ENCODE measurements at regions not wholly inside any gene's neighbourhood (a gene's known extent, or its start where the extent isn't known, plus 50 kb on each side); places are given as distances from the start of the nearest gene placed in this dataset.

DNA sequence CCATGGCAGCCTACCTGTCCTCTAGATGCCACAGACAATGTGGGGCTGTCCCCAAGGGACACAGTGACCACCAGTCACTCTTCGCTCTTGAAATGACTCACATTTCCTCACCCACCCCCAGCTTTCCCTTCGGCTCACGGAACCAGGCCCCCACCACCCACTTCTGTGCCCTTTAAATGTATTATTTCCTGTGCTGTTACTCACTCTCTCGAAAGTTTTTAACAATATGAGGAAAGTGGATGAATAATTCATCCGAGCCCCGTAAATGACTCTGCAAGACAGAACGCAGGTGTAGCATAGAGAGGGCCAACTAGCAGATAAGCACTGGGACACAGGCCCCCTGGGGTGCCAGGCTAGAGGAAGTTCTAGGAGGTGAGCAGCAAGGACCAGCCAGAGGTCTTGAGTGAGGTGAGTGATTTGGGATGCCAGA is 179.5 kb upstream of the TBL1X start:
- Histone ChIP-seq H3K4me2 (replicated peaks; ENCODE audit: low read depth, low read length, poor library complexity, severe bottlenecking) (no peak overlapping the region), H3K79me2 (ENCODE audit: control insufficient read depth, insufficient read depth, low read length) (no peaks in the 10 kb centered on the region), H3K9me3 (ENCODE audit: control extremely low read depth in 1 of 3, control insufficient read depth in 2 of 3, insufficient read depth in 1 of 3, low read length in 2 of 3) (no peaks in the 10 kb centered on the region), H3K36me3 (replicated peaks in 1 of 2; ENCODE audit: control extremely low read depth in 1 of 2, control insufficient read depth in 1 of 2, extremely low read depth in 1 of 2, insufficient read depth in 2 of 2, low read length in 1 of 2) (no peaks in the 10 kb centered on the region), H2AFZ (ENCODE audit: insufficient read depth, low read depth, low read length, poor library complexity, severe bottlenecking) (no peak overlapping the region), H3K4me1 (ENCODE audit: control insufficient read depth in 2 of 2, insufficient read depth in 2 of 2, low read length in 2 of 2) (peaks cover 0 to 5% of the 10 kb centered on the region in 2 donors), H3K4me3 (ENCODE audit: control extremely low read depth in 1 of 5, extremely low read depth in 1 of 5, insufficient read depth in 1 of 5, low read depth in 2 of 5, low read length in 4 of 5) (no peak overlapping the region), H4K20me1 (ENCODE audit: control insufficient read depth, insufficient read depth, low read length, poor library complexity, severe bottlenecking) (no peaks in the 10 kb centered on the region), H3K9ac (ENCODE audit: low read length) (no peak overlapping the region), H3K27me3 (replicated peaks in 1 of 4; ENCODE audit: control extremely low read depth in 1 of 4, control insufficient read depth in 3 of 4, insufficient read depth in 4 of 4, low read length in 3 of 4) (peaks cover 0 to under 1% (median under 1%) of the 10 kb centered on the region in 4 experiments), H3K27ac (ENCODE audit: low read length in 2 of 2) (no peak overlapping the region)
- Mint-ChIP-seq H3K9me3 (ENCODE audit: insufficient read depth) (no peaks in the 10 kb centered on the region), H3K27me3 (no peaks in the 10 kb centered on the region), H3K4me1 (peaks cover 6% of the 10 kb centered on the region), H3K4me3 (no peak overlapping the region), H3K27ac (peak overlapping the region; percentile 41)
- TF ChIP-seq, protein P1, sequence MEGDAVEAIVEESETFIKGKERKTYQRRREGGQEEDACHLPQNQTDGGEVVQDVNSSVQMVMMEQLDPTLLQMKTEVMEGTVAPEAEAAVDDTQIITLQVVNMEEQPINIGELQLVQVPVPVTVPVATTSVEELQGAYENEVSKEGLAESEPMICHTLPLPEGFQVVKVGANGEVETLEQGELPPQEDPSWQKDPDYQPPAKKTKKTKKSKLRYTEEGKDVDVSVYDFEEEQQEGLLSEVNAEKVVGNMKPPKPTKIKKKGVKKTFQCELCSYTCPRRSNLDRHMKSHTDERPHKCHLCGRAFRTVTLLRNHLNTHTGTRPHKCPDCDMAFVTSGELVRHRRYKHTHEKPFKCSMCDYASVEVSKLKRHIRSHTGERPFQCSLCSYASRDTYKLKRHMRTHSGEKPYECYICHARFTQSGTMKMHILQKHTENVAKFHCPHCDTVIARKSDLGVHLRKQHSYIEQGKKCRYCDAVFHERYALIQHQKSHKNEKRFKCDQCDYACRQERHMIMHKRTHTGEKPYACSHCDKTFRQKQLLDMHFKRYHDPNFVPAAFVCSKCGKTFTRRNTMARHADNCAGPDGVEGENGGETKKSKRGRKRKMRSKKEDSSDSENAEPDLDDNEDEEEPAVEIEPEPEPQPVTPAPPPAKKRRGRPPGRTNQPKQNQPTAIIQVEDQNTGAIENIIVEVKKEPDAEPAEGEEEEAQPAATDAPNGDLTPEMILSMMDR (IDR thresholded peaks at IDR 0.05): no peak
- no peak for TF ChIP-seq EZH2 (IDR thresholded peaks at IDR 0.05; ENCODE audit: borderline replicate concordance, insufficient read depth, low read depth, low read length, poor library complexity, severe bottlenecking)
- ChIA-PET CTCF (no interaction called here), POLR2A (no interaction called here)
- ATAC-seq (ENCODE audit: low read depth): peak; percentile 33
- no CpG with 5 or more reads among the region's 7 CpGs for WGBS (ENCODE audit: insufficient coverage)
- intact Hi-C loops (cut with micrococcal nuclease): no loop called here
- no peak for DNase-seq

DNA sequence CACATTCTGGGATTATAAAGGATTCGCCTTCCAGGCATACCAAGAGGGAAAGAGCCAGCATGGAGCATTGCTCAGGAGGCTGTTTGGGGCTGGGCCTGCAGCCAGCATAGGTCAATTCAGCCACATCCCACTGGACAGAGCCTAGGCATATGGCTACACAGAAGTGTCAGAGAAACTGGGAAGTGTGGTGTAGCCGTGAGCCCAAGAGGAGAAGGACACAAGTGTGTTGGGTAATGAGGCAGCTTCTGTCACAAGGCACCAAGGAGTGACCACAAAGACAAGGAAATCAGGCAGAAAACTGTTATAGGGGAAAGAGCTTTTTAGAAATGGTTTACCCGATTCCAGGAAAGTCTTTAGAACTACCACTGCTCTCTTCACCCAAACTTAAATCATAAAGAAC is 178.6 kb upstream of the TBL1X start:
- H3K4me3 Mint-ChIP-seq: no peak overlapping the region
- WGBS (ENCODE audit: insufficient coverage): 83% methylated on average over 2 of the region's 3 CpGs
- Histone ChIP-seq H2AFZ (ENCODE audit: insufficient read depth, low read depth, low read length, poor library complexity, severe bottlenecking) (no peak overlapping the region), H3K9me3 (ENCODE audit: control extremely low read depth in 1 of 3, control insufficient read depth in 2 of 3, insufficient read depth in 1 of 3, low read length in 2 of 3) (no peaks in the 10 kb centered on the region), H3K9ac (ENCODE audit: low read length) (no peak overlapping the region), H3K27ac (ENCODE audit: low read length in 2 of 2) (no peak overlapping the region), H3K27me3 (replicated peaks in 1 of 4; ENCODE audit: control extremely low read depth in 1 of 4, control insufficient read depth in 3 of 4, insufficient read depth in 4 of 4, low read length in 3 of 4) (peaks cover 0 to 6% (median 2%) of the 10 kb centered on the region in 4 experiments), H4K20me1 (ENCODE audit: control insufficient read depth, insufficient read depth, low read length, poor library complexity, severe bottlenecking) (no peaks in the 10 kb centered on the region), H3K4me2 (replicated peaks; ENCODE audit: low read depth, low read length, poor library complexity, severe bottlenecking) (no peak overlapping the region), H3K4me1 (ENCODE audit: control insufficient read depth in 2 of 2, insufficient read depth in 2 of 2, low read length in 2 of 2) (peaks cover 0 to 5% of the 10 kb centered on the region in 2 donors), H3K36me3 (replicated peaks in 1 of 2; ENCODE audit: control extremely low read depth in 1 of 2, control insufficient read depth in 1 of 2, extremely low read depth in 1 of 2, insufficient read depth in 2 of 2, low read length in 1 of 2) (no peaks in the 10 kb centered on the region), H3K4me3 (ENCODE audit: control extremely low read depth in 1 of 5, extremely low read depth in 1 of 5, insufficient read depth in 1 of 5, low read depth in 2 of 5, low read length in 4 of 5) (no peak overlapping the region), H3K79me2 (ENCODE audit: control insufficient read depth, insufficient read depth, low read length) (no peaks in the 10 kb centered on the region)
- H3K4me1 Mint-ChIP-seq: peaks cover 6% of the 10 kb centered on the region
- ChIA-PET POLR2A (no interaction called here), CTCF (no interaction called here)
- TF ChIP-seq, protein P1 (IDR thresholded peaks at IDR 0.05): no peak
- no peak for TF ChIP-seq EZH2 (IDR thresholded peaks at IDR 0.05; ENCODE audit: borderline replicate concordance, insufficient read depth, low read depth, low read length, poor library complexity, severe bottlenecking)
- ATAC-seq (ENCODE audit: low read depth) (no peak), DNase-seq (no peak)
- intact Hi-C loops (cut with micrococcal nuclease): no loop called here
- no peak overlapping the region for H3K27ac Mint-ChIP-seq
- H3K9me3 Mint-ChIP-seq (ENCODE audit: insufficient read depth): no peaks in the 10 kb centered on the region
- H3K27me3 Mint-ChIP-seq: peaks cover 2% of the 10 kb centered on the region

Measured in B cell (primary cell).